ENCODE measurements at regions not wholly inside any gene's neighbourhood (a gene's known extent, or its start where the extent isn't known, plus 50 kb on each side); places are given as distances from the start of the nearest gene placed in this dataset.

- H3K4me1 ChIP-seq (ENCODE audit: control insufficient read depth, insufficient read depth, low read depth, low read length), result peaks cover 9% of the 10 kb centered on the region
- no peak overlapping the region for H3K4me2 ChIP-seq (ENCODE audit: low read length, poor library complexity, severe bottlenecking)
- peak overlapping the region; percentile 19 for H2BK120ac ChIP-seq (ENCODE audit: low read depth, low read length)
- no peak overlapping the region for H2BK5ac ChIP-seq (ENCODE audit: low read depth, low read length, poor library complexity, severe bottlenecking)
- H2AK5ac ChIP-seq (ENCODE audit: low read length, severe bottlenecking), result peak overlapping the region; percentile 56
- H2AFZ ChIP-seq (ENCODE audit: low read depth, low read length), result no peak overlapping the region
- H4K8ac ChIP-seq (ENCODE audit: low read length), result no peak overlapping the region
- no peak overlapping the region for H3K14ac ChIP-seq (ENCODE audit: low read length in 2 of 2)
- no peaks in the 10 kb centered on the region for H3K27me3 ChIP-seq (ENCODE audit: control insufficient read depth in 1 of 2, insufficient read depth in 1 of 2, low read length in 2 of 2)
- H3K9ac ChIP-seq (ENCODE audit: low read length), result no peak overlapping the region
- no peak for DNase-seq
- H2BK15ac ChIP-seq (ENCODE audit: low read depth, poor library complexity, severe bottlenecking), result no peak overlapping the region
- H3K4ac ChIP-seq (ENCODE audit: low read depth in 1 of 2, low read length in 2 of 2), result no peak overlapping the region
- H3K18ac ChIP-seq (ENCODE audit: low read depth in 1 of 2, low read length in 2 of 2), result no peak overlapping the region
- no peak overlapping the region for H3K27ac ChIP-seq (ENCODE audit: low read length, poor library complexity, severe bottlenecking)
- H2BK12ac ChIP-seq (ENCODE audit: low read length in 2 of 2), result no peak overlapping the region
- no peaks in the 10 kb centered on the region for H3K79me1 ChIP-seq (replicated peaks; ENCODE audit: low read length, poor library complexity, severe bottlenecking)
- no peak overlapping the region for H4K91ac ChIP-seq (ENCODE audit: low read length)
- no peak overlapping the region for H3K23ac ChIP-seq (ENCODE audit: low read length in 2 of 2)
- WGBS, result 57% methylated on average over 1 of the region's 1 CpG
- no peaks in the 10 kb centered on the region for H3K36me3 ChIP-seq (ENCODE audit: control insufficient read depth in 1 of 2, insufficient read depth in 2 of 2, low read depth in 1 of 2, low read length in 2 of 2)
- H3K9me3 ChIP-seq (ENCODE audit: control insufficient read depth, low read length), result no peaks in the 10 kb centered on the region
- no peak overlapping the region for H3K4me3 ChIP-seq (ENCODE audit: insufficient read depth in 1 of 2, low read depth in 1 of 2, low read length in 2 of 2)
Observed at GRCh38 chr12:41981758-41982157, 162.9 kb downstream of the GXYLT1 start.

- Histone ChIP-seq H3K23ac (ENCODE audit: low read length in 2 of 2) (no peak overlapping the region), H4K91ac (ENCODE audit: low read length) (no peak overlapping the region), H3K14ac (ENCODE audit: low read length in 2 of 2) (no peak overlapping the region), H3K27me3 (ENCODE audit: control insufficient read depth in 1 of 2, insufficient read depth in 1 of 2, low read length in 2 of 2) (no peaks in the 10 kb centered on the region), H3K36me3 (ENCODE audit: control insufficient read depth in 1 of 2, insufficient read depth in 2 of 2, low read depth in 1 of 2, low read length in 2 of 2) (no peaks in the 10 kb centered on the region), H2AFZ (ENCODE audit: low read depth, low read length) (no peak overlapping the region), H3K27ac (ENCODE audit: low read length, poor library complexity, severe bottlenecking) (no peak overlapping the region), H3K4me1 (ENCODE audit: control insufficient read depth, insufficient read depth, low read depth, low read length) (peaks cover 9% of the 10 kb centered on the region), H2BK5ac (ENCODE audit: low read depth, low read length, poor library complexity, severe bottlenecking) (no peak overlapping the region), H2BK12ac (ENCODE audit: low read length in 2 of 2) (no peak overlapping the region), H3K4ac (ENCODE audit: low read depth in 1 of 2, low read length in 2 of 2) (no peak overlapping the region), H2AK5ac (ENCODE audit: low read length, severe bottlenecking) (no peak overlapping the region), H3K79me1 (replicated peaks; ENCODE audit: low read length, poor library complexity, severe bottlenecking) (no peaks in the 10 kb centered on the region), H2BK15ac (ENCODE audit: low read depth, poor library complexity, severe bottlenecking) (no peak overlapping the region), H3K4me2 (ENCODE audit: low read length, poor library complexity, severe bottlenecking) (no peak overlapping the region), H3K9ac (ENCODE audit: low read length) (no peak overlapping the region), H4K8ac (ENCODE audit: low read length) (no peak overlapping the region), H3K18ac (ENCODE audit: low read depth in 1 of 2, low read length in 2 of 2) (no peak overlapping the region), H3K4me3 (ENCODE audit: insufficient read depth in 1 of 2, low read depth in 1 of 2, low read length in 2 of 2) (no peak overlapping the region), H2BK120ac (ENCODE audit: low read depth, low read length) (no peak overlapping the region), H3K9me3 (ENCODE audit: control insufficient read depth, low read length) (no peaks in the 10 kb centered on the region)
- no peak for DNase-seq
- WGBS, result 93% methylated on average over 2 of the region's 2 CpGs
Observed at GRCh38 chr12:41981013-41981412, 163.7 kb downstream of the GXYLT1 start.

- Histone ChIP-seq H2BK12ac (ENCODE audit: low read length in 2 of 2) (no peak overlapping the region), H3K79me1 (replicated peaks; ENCODE audit: low read length, poor library complexity, severe bottlenecking) (no peaks in the 10 kb centered on the region), H3K4me3 (ENCODE audit: insufficient read depth in 1 of 2, low read depth in 1 of 2, low read length in 2 of 2) (no peak overlapping the region), H3K36me3 (ENCODE audit: control insufficient read depth in 1 of 2, insufficient read depth in 2 of 2, low read depth in 1 of 2, low read length in 2 of 2) (no peaks in the 10 kb centered on the region), H3K4me2 (ENCODE audit: low read length, poor library complexity, severe bottlenecking) (no peak overlapping the region), H3K9ac (ENCODE audit: low read length) (no peak overlapping the region), H2AFZ (ENCODE audit: low read depth, low read length) (no peak overlapping the region), H2AK5ac (ENCODE audit: low read length, severe bottlenecking) (peak overlapping the region; percentile 69), H3K23ac (ENCODE audit: low read length in 2 of 2) (no peak overlapping the region), H3K27me3 (ENCODE audit: control insufficient read depth in 1 of 2, insufficient read depth in 1 of 2, low read length in 2 of 2) (no peaks in the 10 kb centered on the region), H4K8ac (ENCODE audit: low read length) (no peak overlapping the region), H4K91ac (ENCODE audit: low read length) (no peak overlapping the region), H3K9me3 (ENCODE audit: control insufficient read depth, low read length) (no peaks in the 10 kb centered on the region), H2BK120ac (ENCODE audit: low read depth, low read length) (no peak overlapping the region), H3K4me1 (ENCODE audit: control insufficient read depth, insufficient read depth, low read depth, low read length) (peaks cover 9% of the 10 kb centered on the region), H2BK15ac (ENCODE audit: low read depth, poor library complexity, severe bottlenecking) (no peak overlapping the region), H3K18ac (ENCODE audit: low read depth in 1 of 2, low read length in 2 of 2) (no peak overlapping the region), H3K14ac (ENCODE audit: low read length in 2 of 2) (no peak overlapping the region), H3K27ac (ENCODE audit: low read length, poor library complexity, severe bottlenecking) (peak overlapping the region; percentile 57), H3K4ac (ENCODE audit: low read depth in 1 of 2, low read length in 2 of 2) (no peak overlapping the region), H2BK5ac (ENCODE audit: low read depth, low read length, poor library complexity, severe bottlenecking) (peak overlapping the region; percentile 57)
- 75% methylated on average over 1 of the region's 1 CpG for WGBS
- no peak for DNase-seq
Observed at GRCh38 chr12:41980390-41980789, 164.3 kb downstream of the GXYLT1 start.

DNA sequence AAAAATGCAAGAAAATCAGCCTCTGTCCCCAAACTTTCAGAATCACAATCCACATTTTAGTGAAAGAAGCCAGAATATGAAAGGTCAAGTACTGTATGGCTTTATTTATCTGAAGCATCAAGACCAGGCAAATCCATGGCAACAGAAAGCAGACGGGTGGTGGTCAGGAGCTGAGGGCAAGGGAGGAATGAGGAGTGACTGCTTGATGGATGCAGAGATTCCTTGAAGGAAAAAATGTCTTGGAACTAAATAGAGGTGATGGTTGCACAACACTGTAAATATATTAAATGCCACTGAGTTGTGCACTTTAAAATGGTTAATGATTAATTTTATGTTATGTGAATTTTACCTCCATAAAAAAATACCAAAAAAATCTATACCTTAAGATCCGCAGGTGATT, 165.1 kb downstream of the GXYLT1 start:
- no peak overlapping the region for H3K4ac ChIP-seq (ENCODE audit: low read depth in 1 of 2, low read length in 2 of 2)
- H3K27me3 ChIP-seq (ENCODE audit: control insufficient read depth in 1 of 2, insufficient read depth in 1 of 2, low read length in 2 of 2), result no peaks in the 10 kb centered on the region
- no peak overlapping the region for H2BK12ac ChIP-seq (ENCODE audit: low read length in 2 of 2)
- H3K4me1 ChIP-seq (ENCODE audit: control insufficient read depth, insufficient read depth, low read depth, low read length), result peaks cover 9% of the 10 kb centered on the region
- 89% methylated on average over 2 of the region's 2 CpGs for WGBS
- H2AFZ ChIP-seq (ENCODE audit: low read depth, low read length), result no peak overlapping the region
- H2BK120ac ChIP-seq (ENCODE audit: low read depth, low read length), result no peak overlapping the region
- no peak overlapping the region for H2BK15ac ChIP-seq (ENCODE audit: low read depth, poor library complexity, severe bottlenecking)
- H3K9ac ChIP-seq (ENCODE audit: low read length), result no peak overlapping the region
- H3K9me3 ChIP-seq (ENCODE audit: control insufficient read depth, low read length), result no peaks in the 10 kb centered on the region
- no peaks in the 10 kb centered on the region for H3K79me1 ChIP-seq (replicated peaks; ENCODE audit: low read length, poor library complexity, severe bottlenecking)
- no peak for DNase-seq
- no peaks in the 10 kb centered on the region for H3K36me3 ChIP-seq (ENCODE audit: control insufficient read depth in 1 of 2, insufficient read depth in 2 of 2, low read depth in 1 of 2, low read length in 2 of 2)
- no peak overlapping the region for H2AK5ac ChIP-seq (ENCODE audit: low read length, severe bottlenecking)
- no peak overlapping the region for H3K18ac ChIP-seq (ENCODE audit: low read depth in 1 of 2, low read length in 2 of 2)
- H4K91ac ChIP-seq (ENCODE audit: low read length), result no peak overlapping the region
- no peak overlapping the region for H3K4me3 ChIP-seq (ENCODE audit: insufficient read depth in 1 of 2, low read depth in 1 of 2, low read length in 2 of 2)
- no peak overlapping the region for H3K23ac ChIP-seq (ENCODE audit: low read length in 2 of 2)
- no peak overlapping the region for H4K8ac ChIP-seq (ENCODE audit: low read length)
- H3K27ac ChIP-seq (ENCODE audit: low read length, poor library complexity, severe bottlenecking), result peak overlapping the region; percentile 18
- H3K14ac ChIP-seq (ENCODE audit: low read length in 2 of 2), result no peak overlapping the region
- no peak overlapping the region for H2BK5ac ChIP-seq (ENCODE audit: low read depth, low read length, poor library complexity, severe bottlenecking)
- H3K4me2 ChIP-seq (ENCODE audit: low read length, poor library complexity, severe bottlenecking), result no peak overlapping the region

All from mesenchymal stem cell (in vitro differentiated cells and primary cell).